ENCODE measurements at regions not wholly inside any gene's neighbourhood (a gene's known extent, or its start where the extent isn't known, plus 50 kb on each side); places are given as distances from the start of the nearest gene placed in this dataset.

DNA sequence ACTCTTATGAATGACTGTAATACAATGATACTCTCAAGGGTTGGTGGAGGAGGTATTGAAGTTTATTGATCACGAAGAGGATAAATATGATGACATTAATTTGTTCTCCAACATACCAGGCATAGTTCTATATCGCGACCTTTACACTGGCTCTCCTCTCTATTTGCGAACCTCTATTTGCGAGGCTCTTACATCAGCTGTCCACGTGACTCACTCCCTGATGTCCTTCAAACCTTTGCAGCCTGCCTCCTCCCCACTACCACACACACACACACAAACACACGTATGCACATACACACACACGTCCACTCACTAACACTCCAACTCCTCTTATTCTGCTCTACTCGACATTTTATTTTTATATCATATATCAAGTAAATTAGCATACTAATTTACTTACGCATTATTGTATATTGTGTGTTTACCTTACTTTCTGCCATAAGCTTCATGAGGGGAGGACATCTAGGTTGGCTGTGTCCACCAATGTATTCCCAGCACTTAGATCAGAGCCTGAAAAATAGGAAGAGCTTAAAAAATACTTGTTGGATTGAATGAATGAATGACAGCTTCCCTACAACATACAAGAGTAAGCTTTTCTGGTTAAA is 53.3 kb upstream of the TNFRSF21 start:
- TF ChIP-seq, protein P1, sequence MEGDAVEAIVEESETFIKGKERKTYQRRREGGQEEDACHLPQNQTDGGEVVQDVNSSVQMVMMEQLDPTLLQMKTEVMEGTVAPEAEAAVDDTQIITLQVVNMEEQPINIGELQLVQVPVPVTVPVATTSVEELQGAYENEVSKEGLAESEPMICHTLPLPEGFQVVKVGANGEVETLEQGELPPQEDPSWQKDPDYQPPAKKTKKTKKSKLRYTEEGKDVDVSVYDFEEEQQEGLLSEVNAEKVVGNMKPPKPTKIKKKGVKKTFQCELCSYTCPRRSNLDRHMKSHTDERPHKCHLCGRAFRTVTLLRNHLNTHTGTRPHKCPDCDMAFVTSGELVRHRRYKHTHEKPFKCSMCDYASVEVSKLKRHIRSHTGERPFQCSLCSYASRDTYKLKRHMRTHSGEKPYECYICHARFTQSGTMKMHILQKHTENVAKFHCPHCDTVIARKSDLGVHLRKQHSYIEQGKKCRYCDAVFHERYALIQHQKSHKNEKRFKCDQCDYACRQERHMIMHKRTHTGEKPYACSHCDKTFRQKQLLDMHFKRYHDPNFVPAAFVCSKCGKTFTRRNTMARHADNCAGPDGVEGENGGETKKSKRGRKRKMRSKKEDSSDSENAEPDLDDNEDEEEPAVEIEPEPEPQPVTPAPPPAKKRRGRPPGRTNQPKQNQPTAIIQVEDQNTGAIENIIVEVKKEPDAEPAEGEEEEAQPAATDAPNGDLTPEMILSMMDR (IDR thresholded peaks at IDR 0.05) = no peak
- TF ChIP-seq EP300 (IDR thresholded peaks at IDR 0.05) = no peak
